Tibial nerve (tissue), 4 donors: ENCODE measurements at regions not wholly inside any gene's neighbourhood (a gene's known extent, or its start where the extent isn't known, plus 50 kb on each side); places are given as distances from the start of the nearest gene placed in this dataset.

Experiments used
- EP300 ChIP-seq, 2 donors: sonication (generic); formaldehyde crosslinking; IDR thresholded peaks; one replicate each; pipeline ENCODE4 v1.6.1; 2017; ENCODE audit warnings: antibody characterized with exemption in 2 of 2, mild to moderate bottlenecking in 1 of 2
- POLR2A ChIP-seq, 2 donors: fragments of 450-650 bp; IDR thresholded peaks; one replicate each; pipeline ENCODE4 v1.6.1; 2017; ENCODE audit warnings: antibody characterized with exemption in 2 of 2, mild to moderate bottlenecking in 2 of 2, moderate library complexity in 2 of 2
- TF ChIP-seq, protein P1 (sequence below), 5 experiments: fragments of 200-600 bp in 3 of 5; fragments of 450-650 bp in 2 of 5; sonication (generic) in 3 of 5; IDR thresholded peaks; one replicate each; pipeline ENCODE4 v1.5.1; 2016 to 2019; ENCODE audit warnings: antibody characterized with exemption in 5 of 5, mild to moderate bottlenecking in 3 of 5, moderate library complexity in 2 of 5

DNA sequence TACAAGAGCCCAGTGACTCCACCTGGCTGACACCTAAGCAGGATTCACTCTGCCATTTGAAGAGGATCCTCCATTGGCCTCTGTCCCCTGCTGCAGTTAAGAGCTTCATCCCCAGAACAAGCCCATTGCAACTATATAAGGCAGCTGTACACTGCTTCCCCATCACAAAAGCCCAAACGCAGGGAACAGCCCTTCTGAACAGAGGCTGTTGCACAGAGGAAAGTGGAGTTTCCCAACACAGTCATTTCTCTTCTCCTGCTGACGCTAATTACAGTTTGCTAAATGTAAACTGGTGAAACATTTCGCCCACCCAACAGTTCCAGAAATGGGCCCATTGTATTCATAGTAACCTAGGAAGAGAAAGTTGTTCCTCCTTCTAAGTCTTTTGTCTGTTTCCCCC is 455.8 kb upstream of the DAB1 start:
- TF ChIP-seq, protein P1, sequence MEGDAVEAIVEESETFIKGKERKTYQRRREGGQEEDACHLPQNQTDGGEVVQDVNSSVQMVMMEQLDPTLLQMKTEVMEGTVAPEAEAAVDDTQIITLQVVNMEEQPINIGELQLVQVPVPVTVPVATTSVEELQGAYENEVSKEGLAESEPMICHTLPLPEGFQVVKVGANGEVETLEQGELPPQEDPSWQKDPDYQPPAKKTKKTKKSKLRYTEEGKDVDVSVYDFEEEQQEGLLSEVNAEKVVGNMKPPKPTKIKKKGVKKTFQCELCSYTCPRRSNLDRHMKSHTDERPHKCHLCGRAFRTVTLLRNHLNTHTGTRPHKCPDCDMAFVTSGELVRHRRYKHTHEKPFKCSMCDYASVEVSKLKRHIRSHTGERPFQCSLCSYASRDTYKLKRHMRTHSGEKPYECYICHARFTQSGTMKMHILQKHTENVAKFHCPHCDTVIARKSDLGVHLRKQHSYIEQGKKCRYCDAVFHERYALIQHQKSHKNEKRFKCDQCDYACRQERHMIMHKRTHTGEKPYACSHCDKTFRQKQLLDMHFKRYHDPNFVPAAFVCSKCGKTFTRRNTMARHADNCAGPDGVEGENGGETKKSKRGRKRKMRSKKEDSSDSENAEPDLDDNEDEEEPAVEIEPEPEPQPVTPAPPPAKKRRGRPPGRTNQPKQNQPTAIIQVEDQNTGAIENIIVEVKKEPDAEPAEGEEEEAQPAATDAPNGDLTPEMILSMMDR (IDR thresholded peaks at IDR 0.05) = no peak
- no peak for TF ChIP-seq POLR2A (IDR thresholded peaks at IDR 0.05)
- TF ChIP-seq EP300 (IDR thresholded peaks at IDR 0.05) = no peak
